ENCODE measurements at regions not wholly inside any gene's neighbourhood (a gene's known extent, or its start where the extent isn't known, plus 50 kb on each side); places are given as distances from the start of the nearest gene placed in this dataset.
"Not testable (repeated sequence)": the region's sequence is repeated elsewhere in the genome, so short reads cannot be mapped to it uniquely, and the experiment has no call there.

- no peaks in the 10 kb centered on the region for H3K9me3 ChIP-seq (ENCODE audit: control insufficient read depth, insufficient read depth, low read length)
- H3K4me1 ChIP-seq (ENCODE audit: control insufficient read depth, insufficient read depth, low read length) = peaks cover 38% of the 10 kb centered on the region
- no peak overlapping the region for H3K4me3 ChIP-seq (ENCODE audit: low read depth, low read length)
- no peaks in the 10 kb centered on the region for H3K27me3 ChIP-seq (ENCODE audit: control insufficient read depth, insufficient read depth, low read length)
- H3K36me3 ChIP-seq (ENCODE audit: control insufficient read depth, insufficient read depth, low read length) = no peaks in the 10 kb centered on the region
- no peak overlapping the region for H3K9ac ChIP-seq (ENCODE audit: low read depth, low read length)
Measured at GRCh38 chr4:112748352-112748878, 111.5 kb downstream of the LARP7 start.

- H3K9ac ChIP-seq (ENCODE audit: low read depth, low read length) = peak overlapping the region; percentile 62
- H3K4me1 ChIP-seq (ENCODE audit: control insufficient read depth, insufficient read depth, low read length) = peaks cover 38% of the 10 kb centered on the region
- not testable (repeated sequence) for H3K27me3 ChIP-seq (ENCODE audit: control insufficient read depth, insufficient read depth, low read length); H3K9me3 ChIP-seq (ENCODE audit: control insufficient read depth, insufficient read depth, low read length); H3K36me3 ChIP-seq (ENCODE audit: control insufficient read depth, insufficient read depth, low read length); H3K4me3 ChIP-seq (ENCODE audit: low read depth, low read length)
Measured at GRCh38 chr4:112750749-112751148, 113.8 kb downstream of the LARP7 start.

GRCh38 chr4:112751447-112751846, 114.5 kb downstream of the LARP7 start:
- H3K9ac ChIP-seq (ENCODE audit: low read depth, low read length) = peak overlapping the region; percentile 62

GRCh38 chr4:112752061-112752460, 115.1 kb downstream of the LARP7 start:
- no peak overlapping the region for H3K9ac ChIP-seq (ENCODE audit: low read depth, low read length)
- no peaks in the 10 kb centered on the region for H3K9me3 ChIP-seq (ENCODE audit: control insufficient read depth, insufficient read depth, low read length)

More at GRCh38 chr4:112751447-112751846, 114.5 kb downstream of the LARP7 start:
- Histone ChIP-seq H3K4me3 (ENCODE audit: low read depth, low read length) (no peak overlapping the region), H3K4me1 (ENCODE audit: control insufficient read depth, insufficient read depth, low read length) (peaks cover 31% of the 10 kb centered on the region), H3K36me3 (ENCODE audit: control insufficient read depth, insufficient read depth, low read length) (no peaks in the 10 kb centered on the region), H3K9me3 (ENCODE audit: control insufficient read depth, insufficient read depth, low read length) (no peaks in the 10 kb centered on the region), H3K27me3 (ENCODE audit: control insufficient read depth, insufficient read depth, low read length) (no peaks in the 10 kb centered on the region)

GRCh38 chr4:112752510-112752909, 115.6 kb downstream of the LARP7 start:
- no peaks in the 10 kb centered on the region for H3K36me3 ChIP-seq (ENCODE audit: control insufficient read depth, insufficient read depth, low read length)
- H3K9ac ChIP-seq (ENCODE audit: low read depth, low read length) = no peak overlapping the region
- no peaks in the 10 kb centered on the region for H3K9me3 ChIP-seq (ENCODE audit: control insufficient read depth, insufficient read depth, low read length)
- no peak overlapping the region for H3K4me3 ChIP-seq (ENCODE audit: low read depth, low read length)
- H3K4me1 ChIP-seq (ENCODE audit: control insufficient read depth, insufficient read depth, low read length) = peaks cover 24% of the 10 kb centered on the region
- H3K27me3 ChIP-seq (ENCODE audit: control insufficient read depth, insufficient read depth, low read length) = no peaks in the 10 kb centered on the region

More at GRCh38 chr4:112752061-112752460, 115.1 kb downstream of the LARP7 start:
- H3K27me3 ChIP-seq (ENCODE audit: control insufficient read depth, insufficient read depth, low read length) = no peaks in the 10 kb centered on the region
- H3K4me1 ChIP-seq (ENCODE audit: control insufficient read depth, insufficient read depth, low read length) = peaks cover 28% of the 10 kb centered on the region
- H3K36me3 ChIP-seq (ENCODE audit: control insufficient read depth, insufficient read depth, low read length) = no peaks in the 10 kb centered on the region
- no peak overlapping the region for H3K4me3 ChIP-seq (ENCODE audit: low read depth, low read length)

- Histone ChIP-seq H3K9ac (ENCODE audit: low read depth, low read length) (no peak overlapping the region), H3K4me1 (ENCODE audit: control insufficient read depth, insufficient read depth, low read length) (peaks cover 17% of the 10 kb centered on the region), H3K27me3 (ENCODE audit: control insufficient read depth, insufficient read depth, low read length) (no peaks in the 10 kb centered on the region), H3K9me3 (ENCODE audit: control insufficient read depth, insufficient read depth, low read length) (no peaks in the 10 kb centered on the region), H3K36me3 (ENCODE audit: control insufficient read depth, insufficient read depth, low read length) (no peaks in the 10 kb centered on the region), H3K4me3 (ENCODE audit: low read depth, low read length) (no peak overlapping the region)
Measured at GRCh38 chr4:112753333-112753732, 116.4 kb downstream of the LARP7 start.

GRCh38 chr4:112759313-112759712, 122.4 kb downstream of the LARP7 start:
- Histone ChIP-seq H3K27me3 (ENCODE audit: control insufficient read depth, insufficient read depth, low read length) (no peaks in the 10 kb centered on the region), H3K36me3 (ENCODE audit: control insufficient read depth, insufficient read depth, low read length) (no peaks in the 10 kb centered on the region), H3K9ac (ENCODE audit: low read depth, low read length) (no peak overlapping the region), H3K9me3 (ENCODE audit: control insufficient read depth, insufficient read depth, low read length) (no peaks in the 10 kb centered on the region), H3K4me1 (ENCODE audit: control insufficient read depth, insufficient read depth, low read length) (peaks cover 4% of the 10 kb centered on the region), H3K4me3 (ENCODE audit: low read depth, low read length) (no peak overlapping the region)

GRCh38 chr4:112765317-112765974, 128.5 kb downstream of the LARP7 start:
- Histone ChIP-seq H3K36me3 (ENCODE audit: control insufficient read depth, insufficient read depth, low read length) (no peaks in the 10 kb centered on the region), H3K9me3 (ENCODE audit: control insufficient read depth, insufficient read depth, low read length) (no peaks in the 10 kb centered on the region), H3K4me1 (ENCODE audit: control insufficient read depth, insufficient read depth, low read length) (peaks cover 5% of the 10 kb centered on the region), H3K9ac (ENCODE audit: low read depth, low read length) (no peak overlapping the region), H3K27me3 (ENCODE audit: control insufficient read depth, insufficient read depth, low read length) (no peaks in the 10 kb centered on the region), H3K4me3 (ENCODE audit: low read depth, low read length) (no peak overlapping the region)

- Histone ChIP-seq H3K36me3 (ENCODE audit: control insufficient read depth, insufficient read depth, low read length) (no peaks in the 10 kb centered on the region), H3K9me3 (ENCODE audit: control insufficient read depth, insufficient read depth, low read length) (no peaks in the 10 kb centered on the region), H3K4me3 (ENCODE audit: low read depth, low read length) (no peak overlapping the region), H3K9ac (ENCODE audit: low read depth, low read length) (no peak overlapping the region), H3K4me1 (ENCODE audit: control insufficient read depth, insufficient read depth, low read length) (peaks cover 5% of the 10 kb centered on the region), H3K27me3 (ENCODE audit: control insufficient read depth, insufficient read depth, low read length) (no peaks in the 10 kb centered on the region)
Measured at GRCh38 chr4:112766422-112766821, 129.5 kb downstream of the LARP7 start.

GRCh38 chr4:112767386-112767785, 130.4 kb downstream of the LARP7 start:
- Histone ChIP-seq H3K36me3 (ENCODE audit: control insufficient read depth, insufficient read depth, low read length) (no peaks in the 10 kb centered on the region), H3K9ac (ENCODE audit: low read depth, low read length) (no peak overlapping the region), H3K9me3 (ENCODE audit: control insufficient read depth, insufficient read depth, low read length) (no peaks in the 10 kb centered on the region), H3K4me3 (ENCODE audit: low read depth, low read length) (no peak overlapping the region), H3K27me3 (ENCODE audit: control insufficient read depth, insufficient read depth, low read length) (no peaks in the 10 kb centered on the region), H3K4me1 (ENCODE audit: control insufficient read depth, insufficient read depth, low read length) (peaks cover 5% of the 10 kb centered on the region)

GRCh38 chr4:112770114-112770513, 133.2 kb downstream of the LARP7 start:
- no peaks in the 10 kb centered on the region for H3K27me3 ChIP-seq (ENCODE audit: control insufficient read depth, insufficient read depth, low read length)
- H3K4me3 ChIP-seq (ENCODE audit: low read depth, low read length) = no peak overlapping the region
- H3K9me3 ChIP-seq (ENCODE audit: control insufficient read depth, insufficient read depth, low read length) = no peaks in the 10 kb centered on the region
- peaks cover 3% of the 10 kb centered on the region for H3K4me1 ChIP-seq (ENCODE audit: control insufficient read depth, insufficient read depth, low read length)
- no peak overlapping the region for H3K9ac ChIP-seq (ENCODE audit: low read depth, low read length)
- H3K36me3 ChIP-seq (ENCODE audit: control insufficient read depth, insufficient read depth, low read length) = no peaks in the 10 kb centered on the region

- Histone ChIP-seq H3K9me3 (ENCODE audit: control insufficient read depth, insufficient read depth, low read length) (no peaks in the 10 kb centered on the region), H3K36me3 (ENCODE audit: control insufficient read depth, insufficient read depth, low read length) (no peaks in the 10 kb centered on the region), H3K4me1 (ENCODE audit: control insufficient read depth, insufficient read depth, low read length) (peaks cover 5% of the 10 kb centered on the region), H3K27me3 (ENCODE audit: control insufficient read depth, insufficient read depth, low read length) (no peaks in the 10 kb centered on the region), H3K4me3 (ENCODE audit: low read depth, low read length) (no peak overlapping the region), H3K9ac (ENCODE audit: low read depth, low read length) (no peak overlapping the region)
Measured at GRCh38 chr4:112775801-112776200, 138.9 kb downstream of the LARP7 start.
